ENCODE measurements at regions not wholly inside any gene's neighbourhood (a gene's known extent, or its start where the extent isn't known, plus 50 kb on each side); places are given as distances from the start of the nearest gene placed in this dataset.

DNA sequence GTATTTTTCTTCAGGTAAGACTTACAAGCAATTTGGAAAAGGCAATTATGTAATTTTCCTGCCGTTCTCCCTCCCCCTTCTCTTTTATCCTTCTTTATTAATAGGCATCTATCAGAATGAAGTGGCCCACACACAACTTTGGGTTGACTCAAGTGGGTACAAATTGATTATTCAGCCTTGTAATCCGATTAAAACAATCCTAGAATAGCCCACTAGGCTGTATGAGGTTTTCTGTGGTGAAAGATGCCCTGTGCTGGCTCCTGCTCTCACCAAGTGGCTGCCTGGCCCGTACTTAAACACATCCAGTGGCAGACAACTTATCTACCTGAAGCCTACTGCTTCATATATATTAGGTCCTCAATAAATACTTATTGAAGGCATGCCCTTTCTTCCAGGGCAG, 177.3 kb upstream of the C9orf72 start:
- no peak for DNase-seq (ENCODE audit: low spot score)

DNA sequence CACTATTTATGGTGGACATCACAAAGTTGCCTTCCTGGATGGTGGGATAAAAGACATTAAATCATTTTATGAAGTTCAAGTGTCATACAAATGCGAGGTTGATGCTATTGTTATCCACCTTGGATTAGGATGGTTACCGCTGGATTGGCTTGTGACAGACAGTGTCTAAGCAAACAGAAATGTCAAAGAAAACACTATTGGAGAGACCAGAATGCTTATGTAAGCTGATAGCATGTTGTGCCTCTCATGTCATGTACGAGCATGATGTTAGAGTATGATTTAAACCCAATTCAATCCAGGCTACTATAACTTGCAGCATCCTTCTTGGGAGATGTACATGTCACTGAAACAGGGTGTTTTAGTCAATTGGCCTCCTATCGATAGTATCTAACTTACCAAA, 178.8 kb upstream of the C9orf72 start:
- DNase-seq (ENCODE audit: low spot score), result no peak

DNA sequence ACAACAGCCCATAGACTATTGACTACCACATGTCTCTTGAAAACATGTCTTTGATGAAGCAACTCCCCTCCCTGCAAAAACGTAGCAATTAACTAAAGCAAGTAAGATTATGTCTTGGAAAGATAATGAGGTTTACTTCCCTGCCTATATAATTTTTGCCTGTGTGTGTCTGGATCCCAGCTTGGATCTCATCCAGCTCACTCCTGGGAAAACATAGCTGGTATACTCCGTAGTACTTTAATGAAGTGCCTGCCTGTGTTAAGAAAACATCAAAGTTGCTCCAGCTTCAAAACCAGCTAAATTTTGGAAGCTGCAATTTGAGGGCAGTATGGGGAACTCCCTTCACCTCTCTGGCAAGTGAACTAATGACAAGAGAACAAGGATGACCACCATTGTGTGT, 182.6 kb upstream of the C9orf72 start:
- no peak for DNase-seq (ENCODE audit: low spot score)

DNA sequence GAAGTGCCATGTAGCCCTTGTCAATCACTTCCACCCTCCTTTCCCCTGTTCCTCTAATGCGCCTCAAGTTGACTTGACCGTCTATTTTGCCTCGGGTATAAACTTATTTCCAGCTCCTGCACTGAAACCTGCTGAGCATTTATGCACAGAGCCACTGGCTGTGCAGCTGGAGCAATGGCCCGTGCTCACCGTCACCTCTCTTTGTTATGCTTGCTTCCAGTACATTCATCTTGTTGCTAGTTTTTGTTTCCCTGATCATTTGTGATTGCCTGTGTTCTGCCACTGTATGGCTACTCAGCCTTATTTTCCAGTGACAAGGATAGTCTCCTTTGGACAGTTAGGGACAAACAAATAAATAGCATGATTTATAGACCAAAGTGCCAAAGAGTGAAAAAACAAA, 183.1 kb upstream of the C9orf72 start:
- DNase-seq (ENCODE audit: low spot score), result no peak

DNA sequence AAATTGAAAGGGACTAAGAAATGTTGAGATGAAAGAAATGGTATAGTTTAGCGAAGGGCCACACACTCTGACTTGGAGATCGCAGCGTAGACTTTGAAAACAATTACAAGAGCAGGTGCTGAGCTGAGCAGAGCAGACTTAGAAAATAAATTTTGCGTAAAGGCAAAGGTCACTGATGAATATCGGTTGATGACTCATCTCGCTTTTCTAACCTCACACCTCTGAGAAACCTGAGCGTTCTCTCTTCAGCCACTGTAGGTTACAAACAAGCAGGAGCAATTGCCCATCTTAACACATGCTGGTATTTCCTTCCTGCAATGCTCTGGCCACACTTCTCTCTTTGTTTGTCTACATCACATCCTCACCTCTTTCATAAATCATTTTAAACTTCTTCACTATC, 190.6 kb upstream of the C9orf72 start:
- no peak for DNase-seq (ENCODE audit: low spot score)

DNA sequence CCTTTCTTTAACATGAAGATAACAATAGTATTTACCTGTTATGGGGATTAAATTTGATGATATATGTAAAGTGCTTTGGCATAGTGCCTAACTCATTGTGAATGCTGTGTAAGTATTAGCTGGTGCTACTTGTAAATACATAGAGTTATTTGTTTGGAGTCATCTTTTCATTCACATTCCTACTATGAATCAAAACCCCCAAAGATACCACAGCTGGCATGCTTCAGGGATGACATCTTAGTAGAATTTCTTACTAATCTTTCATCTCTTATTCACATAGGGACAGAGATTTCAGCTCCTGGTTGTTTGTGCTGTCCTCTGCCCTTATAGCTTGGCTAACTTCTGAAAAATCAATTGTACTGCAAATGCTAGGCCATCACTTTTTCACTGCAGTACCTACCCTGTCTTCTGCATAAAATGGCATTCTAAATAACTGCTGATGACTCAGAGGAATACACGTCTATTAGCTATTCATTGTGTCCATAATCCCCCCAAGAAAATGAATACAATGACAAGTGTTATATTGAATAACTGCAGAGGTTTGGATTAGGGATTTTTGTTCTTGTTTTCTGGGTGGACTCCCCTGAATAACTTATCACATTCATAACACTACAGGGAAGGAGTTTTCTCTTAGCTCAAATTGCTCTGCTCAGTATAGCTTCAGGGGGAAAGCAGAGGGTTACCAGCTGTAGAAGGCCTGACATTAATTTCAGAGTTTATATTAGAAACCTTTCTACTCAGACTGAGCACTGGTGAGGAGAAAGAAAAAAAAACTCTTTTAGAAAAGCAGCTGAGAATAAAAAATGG, 192.2 kb upstream of the C9orf72 start:
- DNase-seq (ENCODE audit: low spot score), result peak; percentile 76

DNA sequence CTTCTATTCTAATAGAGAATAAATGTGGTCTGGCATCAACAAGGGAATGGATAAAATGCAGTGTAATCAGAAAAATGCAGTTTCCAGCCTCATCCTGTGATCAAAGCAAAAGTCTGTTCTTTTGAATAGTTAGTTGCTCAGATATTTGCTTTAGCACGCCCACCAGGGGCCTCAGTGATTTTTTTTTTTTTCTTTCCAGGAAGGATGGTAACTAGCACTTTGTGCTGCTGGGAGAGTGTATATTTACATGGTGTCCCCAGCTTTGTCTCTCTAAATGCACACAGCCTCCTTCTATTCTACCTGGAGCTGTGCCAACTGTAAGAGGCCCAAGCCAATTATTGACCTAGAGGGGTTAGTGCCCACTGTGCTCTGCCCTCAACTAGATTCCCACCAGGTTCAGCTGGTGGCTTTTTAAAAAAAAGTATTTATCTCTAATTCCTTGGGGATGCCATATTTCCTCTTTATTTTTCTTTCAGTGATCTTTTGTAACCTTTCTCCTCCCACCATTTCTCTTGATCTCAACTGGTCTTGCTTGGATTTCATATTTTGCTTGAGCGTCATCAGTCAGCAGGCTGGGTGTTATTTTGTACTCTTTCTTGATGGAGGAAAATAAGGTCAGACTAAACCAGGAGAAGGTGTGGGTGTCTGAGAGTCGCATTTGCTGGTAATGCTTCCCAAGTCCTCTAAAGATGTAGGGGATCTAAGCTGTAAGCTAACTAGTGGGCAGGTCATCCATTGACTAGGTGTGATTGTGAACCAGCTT, 193.0 kb upstream of the C9orf72 start:
- no peak for DNase-seq (ENCODE audit: low spot score)

DNA sequence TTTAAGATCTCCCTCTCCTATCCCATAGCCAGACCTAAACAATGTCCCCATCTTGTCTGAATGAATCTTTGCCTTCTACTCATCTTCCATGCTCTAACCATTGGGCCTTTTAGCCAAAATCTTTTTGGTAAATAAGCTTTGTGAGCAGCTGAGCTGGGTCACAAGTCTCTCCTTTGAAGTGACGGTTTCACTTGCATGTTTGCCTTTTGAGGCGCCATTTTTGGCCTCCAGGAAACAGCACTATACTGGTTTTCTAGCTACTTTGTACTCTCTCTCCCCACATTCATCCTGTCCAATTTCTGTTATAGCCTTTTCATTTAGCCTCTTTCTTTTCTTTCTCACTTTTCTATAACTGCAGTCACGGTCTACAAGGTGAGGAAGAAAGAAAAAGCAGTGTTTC, 195.5 kb upstream of the C9orf72 start:
- DNase-seq (ENCODE audit: low spot score), result no peak

DNA sequence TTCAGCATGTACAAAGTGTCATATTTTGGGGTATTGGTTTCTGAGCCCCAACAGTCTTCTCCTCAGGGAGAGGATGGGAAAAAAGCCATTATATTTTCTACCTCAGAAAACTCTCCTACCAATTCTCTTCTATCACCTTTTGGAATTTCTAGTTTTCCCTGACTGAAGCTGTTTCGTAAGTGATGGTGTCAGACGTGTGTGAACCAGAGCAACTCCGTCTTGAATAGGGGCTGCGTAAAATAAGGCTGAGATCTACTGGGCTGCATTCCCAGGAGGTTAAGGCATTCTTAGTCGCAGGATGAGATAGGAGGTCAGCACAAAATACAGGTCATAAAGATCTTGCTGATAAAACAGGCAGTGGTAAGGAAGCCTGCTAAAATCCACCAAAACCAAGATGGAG, 197.3 kb upstream of the C9orf72 start:
- no peak for DNase-seq (ENCODE audit: low spot score)

DNA sequence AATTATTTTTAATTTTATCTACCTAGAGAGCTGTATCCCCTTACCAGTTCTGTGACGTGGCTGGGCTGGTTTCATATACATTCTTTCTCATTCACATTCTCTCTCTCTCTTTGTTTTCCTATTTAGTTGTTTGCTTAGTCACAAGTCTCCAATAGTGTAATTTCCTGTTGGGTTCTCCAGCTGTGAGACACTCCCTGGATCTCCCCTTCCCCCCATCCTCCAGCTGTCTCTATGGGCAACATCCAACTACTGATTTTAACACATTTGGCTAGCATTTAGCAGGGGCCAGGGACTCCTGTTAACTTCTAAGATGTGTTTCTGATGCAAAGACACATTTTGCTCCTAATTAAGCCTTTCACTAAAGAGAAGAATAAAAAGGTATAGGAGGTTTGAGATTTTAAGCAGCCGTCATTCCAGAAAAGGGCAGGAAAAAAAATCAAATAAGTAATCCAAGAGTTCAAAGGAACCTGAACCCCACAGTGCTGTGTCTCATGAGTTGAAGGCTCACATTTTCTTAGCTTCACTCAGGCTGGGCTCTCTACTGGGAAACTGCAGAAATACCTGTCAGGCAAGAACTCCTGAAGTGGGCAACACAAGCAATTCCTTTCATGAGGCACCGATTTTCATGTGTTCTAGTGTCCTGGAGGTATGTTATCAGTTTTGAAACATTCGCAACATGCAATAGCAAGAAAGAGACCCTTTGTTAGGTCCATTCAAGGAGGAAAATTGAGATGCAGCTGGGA, 198.7 kb upstream of the C9orf72 start:
- DNase-seq (ENCODE audit: low spot score), result peak; percentile 62

DNA sequence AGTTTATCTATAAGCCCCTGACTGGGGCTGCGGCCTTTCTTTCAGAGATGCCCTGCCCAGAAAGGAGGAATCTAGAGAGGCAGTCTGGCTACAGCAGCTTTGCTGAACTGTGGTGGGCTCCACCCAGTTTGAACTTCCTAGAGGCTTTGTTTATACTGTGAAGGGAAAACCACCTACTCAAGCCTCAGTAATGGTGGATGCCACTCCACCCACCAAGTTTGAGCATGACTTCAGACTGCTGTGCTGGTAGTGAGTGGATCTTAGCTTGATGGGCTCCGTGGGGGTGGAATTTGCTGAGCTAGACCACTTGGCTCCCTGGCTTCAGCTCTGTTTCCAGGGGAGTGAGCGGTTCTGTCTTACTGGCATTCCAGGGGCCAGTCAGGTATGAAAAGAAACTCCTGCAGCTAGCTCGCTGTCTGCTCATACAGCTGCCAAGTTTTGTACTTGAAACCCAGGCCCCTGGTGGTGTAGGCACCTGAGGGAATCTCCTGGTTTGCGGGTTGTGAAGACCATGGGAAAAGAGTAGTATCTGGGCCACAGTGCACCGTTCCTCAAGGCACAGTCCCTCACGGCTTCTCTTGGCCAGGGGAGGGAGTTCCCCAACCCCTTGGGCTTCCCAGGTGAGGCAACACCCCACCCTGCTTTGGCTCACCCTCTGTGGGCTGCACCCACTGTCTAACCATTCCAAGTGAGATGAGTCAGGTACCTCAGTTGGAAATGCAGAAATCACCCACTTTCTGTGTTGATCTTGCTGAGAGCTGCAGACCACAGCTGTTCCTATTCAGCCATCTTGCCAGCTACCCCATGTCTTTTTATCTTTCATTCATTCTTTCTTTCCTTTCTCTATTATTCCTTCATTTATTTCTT, 211.8 kb upstream of the C9orf72 start:
- DNase-seq (ENCODE audit: low spot score), result peak; percentile 92

DNA sequence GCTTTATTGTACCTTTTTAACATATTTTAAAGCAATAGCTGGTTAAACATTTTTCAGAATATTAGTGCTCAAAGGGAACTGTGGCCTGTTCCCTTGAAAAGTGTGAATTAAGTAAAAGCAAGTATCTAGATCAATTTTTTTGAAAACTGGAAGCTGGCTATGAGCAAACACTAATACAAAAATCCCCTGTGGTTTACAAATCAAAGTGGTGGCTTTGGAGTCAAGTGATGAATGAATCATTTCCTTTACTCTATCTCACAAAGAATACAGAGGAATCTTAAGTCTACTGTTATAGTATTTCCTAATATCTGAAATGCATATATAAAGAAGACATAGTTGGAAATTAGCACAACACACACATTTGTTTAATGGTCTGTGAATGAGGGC, 212.4 kb upstream of the C9orf72 start:
- peak; percentile 75 for DNase-seq (ENCODE audit: low spot score)

DNA sequence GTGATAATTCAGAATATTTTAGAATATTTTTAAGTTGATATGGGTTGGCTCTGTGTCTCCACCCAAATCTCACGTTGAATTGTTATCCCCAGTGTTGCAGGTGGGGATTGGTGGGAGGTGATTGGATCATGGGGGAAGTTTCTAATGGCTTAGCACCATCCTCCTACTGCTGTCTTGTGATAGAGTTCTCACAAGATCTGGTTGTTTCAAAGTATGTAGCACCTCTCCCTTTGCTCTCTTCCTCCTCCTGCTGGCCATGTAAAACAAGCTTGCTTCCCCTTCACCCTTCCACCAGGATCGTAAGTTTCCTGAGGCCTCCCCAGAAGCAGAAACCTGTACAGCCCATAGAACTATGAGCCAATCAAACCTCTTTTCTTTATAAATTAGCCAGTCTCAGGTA, 214.6 kb upstream of the C9orf72 start:
- DNase-seq (ENCODE audit: low spot score), result no peak

DNA sequence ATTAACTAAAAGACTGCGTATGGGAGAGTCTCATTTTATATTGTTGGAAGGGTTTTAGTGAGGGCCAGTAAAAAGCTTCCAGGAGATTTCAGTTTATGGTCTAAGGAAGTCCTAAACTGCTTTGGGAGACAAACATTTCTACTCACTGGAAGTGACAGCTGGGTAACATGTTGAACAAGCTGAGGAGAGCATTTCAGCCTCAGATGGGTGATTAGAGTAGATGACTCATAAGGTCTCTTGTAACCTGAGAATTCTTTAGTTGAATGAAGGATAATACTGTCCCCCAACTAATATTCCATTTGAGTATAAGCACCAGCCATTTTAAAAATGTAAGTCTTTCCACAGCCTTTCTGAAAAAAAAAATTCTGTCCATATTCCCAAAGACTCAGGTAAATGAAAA, 218.0 kb upstream of the C9orf72 start:
- peak; percentile 58 for DNase-seq (ENCODE audit: low spot score)

DNA sequence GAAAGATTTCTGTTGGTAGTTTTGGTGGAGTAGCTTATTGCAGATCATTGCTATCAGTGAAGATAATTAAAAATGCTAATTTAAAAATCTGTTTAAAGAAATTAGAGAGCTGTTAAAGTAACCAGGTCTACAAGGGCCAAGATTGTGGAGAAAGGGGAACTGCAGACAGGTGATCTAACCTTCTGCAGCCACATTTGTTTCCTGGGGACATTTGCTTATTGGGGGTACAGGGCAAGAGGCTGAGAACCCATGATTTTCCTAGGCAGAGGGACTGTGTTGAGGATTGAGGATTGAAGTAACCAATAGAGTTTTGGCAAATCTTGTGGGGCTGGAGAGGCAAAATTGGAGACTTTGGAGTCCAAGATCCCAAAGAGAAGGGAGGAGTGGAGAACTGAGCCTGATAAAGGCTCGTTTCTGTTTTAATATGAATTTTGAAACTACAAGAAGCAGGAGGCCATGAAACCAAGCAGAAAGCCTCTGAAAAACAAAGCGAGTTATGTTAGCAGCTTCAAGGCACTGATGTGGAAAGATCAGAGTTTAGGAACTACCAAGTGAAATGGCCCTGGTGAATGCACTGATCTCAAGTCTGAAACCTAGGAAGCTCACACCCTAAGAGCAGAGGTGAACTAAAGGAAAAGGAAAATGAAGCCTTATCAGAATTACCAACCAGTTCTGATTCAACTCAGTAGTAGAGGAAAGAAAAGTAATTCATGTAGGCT, 219.8 kb upstream of the C9orf72 start:
- DNase-seq (ENCODE audit: low spot score), result no peak

DNA sequence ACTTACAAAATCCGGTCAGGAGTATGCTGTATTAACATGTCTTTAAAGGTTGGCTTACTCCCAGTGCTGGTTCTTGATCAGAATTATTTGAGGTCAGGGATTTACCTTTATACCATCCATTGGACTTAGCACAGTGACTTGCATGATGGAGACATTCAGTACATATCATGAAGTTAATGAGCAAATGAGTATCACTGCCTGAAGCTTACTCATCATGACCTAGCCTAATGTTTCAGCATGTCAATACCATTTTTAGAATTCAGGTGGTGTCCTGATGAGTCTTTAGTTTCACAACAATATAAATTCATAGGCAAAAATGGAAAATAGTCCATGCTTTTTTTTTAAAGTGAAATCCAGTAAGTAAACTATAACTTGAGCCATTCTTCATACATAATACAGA, 226.0 kb upstream of the C9orf72 start:
- DNase-seq (ENCODE audit: low spot score), result peak; percentile 70

DNA sequence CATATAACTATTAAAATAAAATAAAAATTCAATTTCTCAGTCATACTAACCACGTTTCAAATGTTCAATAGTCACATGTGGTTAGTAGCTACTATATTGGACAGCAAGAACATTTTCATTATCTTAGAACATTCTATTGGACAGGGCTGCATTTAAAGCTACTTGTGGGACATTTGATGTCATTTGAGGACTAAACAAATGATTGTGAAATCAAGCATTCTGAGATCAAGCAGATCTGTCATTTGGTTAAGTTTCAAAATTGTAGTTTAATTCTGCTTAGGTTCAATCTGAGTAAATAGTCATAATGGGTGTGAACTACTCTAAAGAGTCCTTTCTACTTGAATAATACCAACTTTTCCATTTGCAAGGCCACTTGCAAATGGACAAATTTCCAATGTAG, 226.9 kb upstream of the C9orf72 start:
- no peak for DNase-seq (ENCODE audit: low spot score)

DNA sequence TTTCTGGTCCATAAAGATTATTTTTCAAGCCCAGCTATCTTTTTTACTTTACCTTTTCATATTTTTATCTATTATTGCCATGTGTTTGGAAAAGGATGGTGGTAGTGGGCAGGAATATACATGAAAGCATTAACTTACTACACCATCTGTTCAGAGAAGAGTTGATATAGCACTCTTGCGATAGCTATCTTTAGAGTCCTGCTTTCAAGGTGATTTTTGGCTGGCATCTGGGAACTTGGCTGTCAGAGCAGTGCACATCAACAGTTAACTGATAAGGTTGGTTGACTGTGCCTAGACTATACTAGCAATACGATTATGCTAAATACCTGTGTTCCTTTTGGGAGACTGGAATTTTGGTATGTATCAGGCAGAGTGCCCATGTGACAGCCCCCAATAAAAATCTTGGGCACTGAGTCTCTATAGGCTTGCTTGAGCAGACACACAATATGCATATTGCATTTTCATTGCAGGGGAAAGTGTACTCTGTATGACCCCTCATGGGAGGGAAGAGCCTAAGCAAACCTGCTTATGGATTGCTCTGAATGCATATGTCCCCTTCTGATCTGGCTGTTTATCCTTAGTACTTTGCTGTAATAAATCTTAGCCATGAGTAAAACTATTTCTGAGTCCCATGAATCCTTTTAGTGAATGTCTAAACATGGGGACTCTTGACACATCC, 227.6 kb upstream of the C9orf72 start:
- DNase-seq (ENCODE audit: low spot score), result no peak

DNA sequence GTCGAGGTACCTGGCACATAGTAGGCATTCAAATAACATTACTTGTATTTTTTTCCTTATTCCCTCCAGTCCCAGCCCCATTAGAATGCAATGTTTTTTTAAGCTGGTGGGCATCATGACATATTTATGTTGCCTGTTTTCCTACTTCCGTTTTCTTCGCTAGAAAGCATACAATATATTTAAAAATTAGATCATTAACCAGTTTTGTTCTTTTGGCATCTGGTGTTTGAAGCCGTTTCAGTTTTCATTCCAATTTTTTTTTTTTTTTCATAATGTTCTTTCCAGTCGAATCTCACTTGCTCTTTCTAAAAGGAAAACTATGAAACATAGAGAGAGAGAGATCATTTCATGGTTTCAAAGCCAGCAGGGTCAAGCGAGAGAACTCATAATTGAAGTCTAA, 228.3 kb upstream of the C9orf72 start:
- no peak for DNase-seq (ENCODE audit: low spot score)

DNA sequence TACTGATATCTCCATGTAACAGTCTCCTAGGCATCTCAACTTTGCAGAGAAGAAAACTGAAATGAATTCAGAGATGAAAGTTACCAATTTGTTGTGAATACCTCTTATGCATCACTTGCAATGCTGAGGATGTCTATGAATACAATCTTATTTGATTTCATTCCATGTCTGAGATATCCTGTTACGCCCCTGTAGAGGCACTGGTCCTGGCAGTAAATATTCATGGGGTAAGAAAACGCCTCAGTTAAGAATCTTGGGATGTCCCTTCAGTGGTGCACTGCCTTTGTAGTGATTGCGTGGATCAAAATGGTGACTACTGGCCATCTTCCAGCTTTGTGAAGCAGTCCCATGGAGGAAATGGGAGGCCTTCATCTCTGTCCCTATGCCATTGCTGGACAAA, 229.1 kb upstream of the C9orf72 start:
- DNase-seq (ENCODE audit: low spot score), result no peak

DNA sequence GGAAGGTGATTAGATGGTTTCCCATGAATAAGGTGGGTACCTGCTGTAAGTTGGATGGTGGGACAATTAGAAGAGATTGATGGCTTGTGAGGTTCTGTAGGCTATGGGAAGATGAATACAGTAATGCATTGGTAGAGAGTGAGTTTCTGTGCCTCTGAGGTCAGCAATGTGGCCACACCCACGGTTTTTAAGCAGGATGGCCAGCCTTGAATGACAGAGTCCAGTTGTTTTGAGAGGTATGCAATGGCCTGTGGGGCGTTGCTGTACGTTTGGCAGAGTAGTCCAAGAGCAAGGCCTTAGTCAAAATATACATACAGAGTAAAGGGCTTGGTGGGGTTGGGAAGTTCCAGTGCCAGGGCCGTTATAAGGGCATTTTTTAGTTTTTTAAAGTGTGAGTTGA, 235.6 kb upstream of the C9orf72 start:
- no peak for DNase-seq (ENCODE audit: low spot score)
